ENCODE measurements at regions not wholly inside any gene's neighbourhood (a gene's known extent, or its start where the extent isn't known, plus 50 kb on each side); places are given as distances from the start of the nearest gene placed in this dataset.

GRCh38 chr6:112416866-112417265, 69.7 kb downstream of the RFPL4B start:
- TF ChIP-seq POLR2A (IDR thresholded peaks at IDR 0.05; ENCODE audit: low read length) (no peak), ZSCAN20 (CRISPR knock-in tag; IDR thresholded peaks at IDR 0.05) (no peak), CTCF (IDR thresholded peaks at IDR 0.05) (no peak), FOSL2 (IDR thresholded peaks at IDR 0.05) (no peak), FOSL2 (CRISPR knock-in tag; IDR thresholded peaks at IDR 0.05) (no peak)

All from A549 (cell line).